ENCODE measurements at regions not wholly inside any gene's neighbourhood (a gene's known extent, or its start where the extent isn't known, plus 50 kb on each side); places are given as distances from the start of the nearest gene placed in this dataset.

DNA sequence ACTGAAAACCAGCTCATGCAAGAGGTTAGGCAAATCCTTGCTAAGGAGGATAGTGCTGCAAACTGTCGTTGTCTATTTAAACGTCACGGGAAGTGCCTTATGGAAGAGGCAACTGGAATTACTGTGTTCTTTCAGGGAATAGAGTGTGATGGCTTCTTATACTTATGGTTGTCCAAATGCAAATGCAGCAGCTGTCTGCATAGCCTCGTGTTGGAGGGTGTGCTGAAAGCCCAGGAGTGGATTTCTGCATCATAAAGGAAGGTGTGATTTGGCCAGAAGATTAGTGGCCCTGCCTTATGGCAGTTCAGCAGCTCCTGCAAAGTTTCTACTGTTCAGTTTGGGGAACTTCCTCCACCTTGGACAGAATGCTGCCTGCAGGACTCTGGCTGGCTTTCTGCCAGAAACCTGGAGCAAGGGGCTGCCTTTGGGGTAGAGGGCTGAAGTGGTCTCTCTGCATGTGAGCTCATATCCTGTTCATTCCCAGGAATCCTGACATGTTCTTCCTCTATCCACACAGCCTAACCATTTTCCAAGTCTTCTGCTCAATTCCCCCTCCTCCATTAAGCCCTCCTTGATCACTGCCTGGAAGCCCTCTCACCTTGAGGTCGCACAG lies 321.2 kb upstream of the CXCR4 start:
- TF ChIP-seq, protein P1, sequence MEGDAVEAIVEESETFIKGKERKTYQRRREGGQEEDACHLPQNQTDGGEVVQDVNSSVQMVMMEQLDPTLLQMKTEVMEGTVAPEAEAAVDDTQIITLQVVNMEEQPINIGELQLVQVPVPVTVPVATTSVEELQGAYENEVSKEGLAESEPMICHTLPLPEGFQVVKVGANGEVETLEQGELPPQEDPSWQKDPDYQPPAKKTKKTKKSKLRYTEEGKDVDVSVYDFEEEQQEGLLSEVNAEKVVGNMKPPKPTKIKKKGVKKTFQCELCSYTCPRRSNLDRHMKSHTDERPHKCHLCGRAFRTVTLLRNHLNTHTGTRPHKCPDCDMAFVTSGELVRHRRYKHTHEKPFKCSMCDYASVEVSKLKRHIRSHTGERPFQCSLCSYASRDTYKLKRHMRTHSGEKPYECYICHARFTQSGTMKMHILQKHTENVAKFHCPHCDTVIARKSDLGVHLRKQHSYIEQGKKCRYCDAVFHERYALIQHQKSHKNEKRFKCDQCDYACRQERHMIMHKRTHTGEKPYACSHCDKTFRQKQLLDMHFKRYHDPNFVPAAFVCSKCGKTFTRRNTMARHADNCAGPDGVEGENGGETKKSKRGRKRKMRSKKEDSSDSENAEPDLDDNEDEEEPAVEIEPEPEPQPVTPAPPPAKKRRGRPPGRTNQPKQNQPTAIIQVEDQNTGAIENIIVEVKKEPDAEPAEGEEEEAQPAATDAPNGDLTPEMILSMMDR (IDR thresholded peaks at IDR 0.05; ENCODE audit: insufficient read depth, low read length): no peak
- TF ChIP-seq GABPA (IDR thresholded peaks at IDR 0.05; ENCODE audit: low read depth): no peak
- TF ChIP-seq, protein P2, sequence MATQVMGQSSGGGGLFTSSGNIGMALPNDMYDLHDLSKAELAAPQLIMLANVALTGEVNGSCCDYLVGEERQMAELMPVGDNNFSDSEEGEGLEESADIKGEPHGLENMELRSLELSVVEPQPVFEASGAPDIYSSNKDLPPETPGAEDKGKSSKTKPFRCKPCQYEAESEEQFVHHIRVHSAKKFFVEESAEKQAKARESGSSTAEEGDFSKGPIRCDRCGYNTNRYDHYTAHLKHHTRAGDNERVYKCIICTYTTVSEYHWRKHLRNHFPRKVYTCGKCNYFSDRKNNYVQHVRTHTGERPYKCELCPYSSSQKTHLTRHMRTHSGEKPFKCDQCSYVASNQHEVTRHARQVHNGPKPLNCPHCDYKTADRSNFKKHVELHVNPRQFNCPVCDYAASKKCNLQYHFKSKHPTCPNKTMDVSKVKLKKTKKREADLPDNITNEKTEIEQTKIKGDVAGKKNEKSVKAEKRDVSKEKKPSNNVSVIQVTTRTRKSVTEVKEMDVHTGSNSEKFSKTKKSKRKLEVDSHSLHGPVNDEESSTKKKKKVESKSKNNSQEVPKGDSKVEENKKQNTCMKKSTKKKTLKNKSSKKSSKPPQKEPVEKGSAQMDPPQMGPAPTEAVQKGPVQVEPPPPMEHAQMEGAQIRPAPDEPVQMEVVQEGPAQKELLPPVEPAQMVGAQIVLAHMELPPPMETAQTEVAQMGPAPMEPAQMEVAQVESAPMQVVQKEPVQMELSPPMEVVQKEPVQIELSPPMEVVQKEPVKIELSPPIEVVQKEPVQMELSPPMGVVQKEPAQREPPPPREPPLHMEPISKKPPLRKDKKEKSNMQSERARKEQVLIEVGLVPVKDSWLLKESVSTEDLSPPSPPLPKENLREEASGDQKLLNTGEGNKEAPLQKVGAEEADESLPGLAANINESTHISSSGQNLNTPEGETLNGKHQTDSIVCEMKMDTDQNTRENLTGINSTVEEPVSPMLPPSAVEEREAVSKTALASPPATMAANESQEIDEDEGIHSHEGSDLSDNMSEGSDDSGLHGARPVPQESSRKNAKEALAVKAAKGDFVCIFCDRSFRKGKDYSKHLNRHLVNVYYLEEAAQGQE (IDR thresholded peaks at IDR 0.05; ENCODE audit: insufficient replicate concordance, low read depth): no peak
- no peak for TF ChIP-seq POLR2AphosphoS5 (IDR thresholded peaks at IDR 0.05; ENCODE audit: low read depth)
